Naive B cell (primary cell): ENCODE measurements at regions not wholly inside any gene's neighbourhood (a gene's known extent, or its start where the extent isn't known, plus 50 kb on each side); places are given as distances from the start of the nearest gene placed in this dataset.
"Not testable (repeated sequence)": the region's sequence is repeated elsewhere in the genome, so short reads cannot be mapped to it uniquely, and the experiment has no call there.

Experiments
- ATAC-seq, 2 donors: fragments of 150-1000 bp; cut with Tn5 transposase; 2 replicates each; pipeline ENCODE4 v1.10.0; 2021; ENCODE audit warnings: low read depth in 2 of 2, mild to moderate bottlenecking in 2 of 2, moderate library complexity in 2 of 2
- DNase-seq: peaks from one replicate; pipeline ENCODE4 v3.0.0; 2022
- H3K27ac Mint-ChIP-seq, 6 donors: one replicate each; pipeline ENCODE4 v1.8.0; 2020 to 2022; ENCODE audit warnings: mild to moderate bottlenecking in 6 of 6, mixed read lengths in 6 of 6, moderate library complexity in 5 of 6, inconsistent platforms in 2 of 6
- H3K27me3 Mint-ChIP-seq, 3 donors: one replicate each; pipeline ENCODE4 v1.8.0; 2021 to 2022; ENCODE audit warnings: mixed read lengths in 3 of 3, mild to moderate bottlenecking in 1 of 3
- H3K36me3 Mint-ChIP-seq, 2 donors: one replicate each; pipeline ENCODE4 v1.8.0; 2020 to 2022; ENCODE audit warnings: mixed read lengths in 2 of 2, inconsistent platforms in 1 of 2, mild to moderate bottlenecking in 1 of 2
- H3K4me1 Mint-ChIP-seq, 3 donors: one replicate each; pipeline ENCODE4 v1.8.0; 2020 to 2022; ENCODE audit warnings: mixed read lengths in 3 of 3, inconsistent platforms in 1 of 3, mild to moderate bottlenecking in 1 of 3, moderate library complexity in 1 of 3
- H3K4me3 Mint-ChIP-seq, 8 donors: one replicate each; pipeline ENCODE4 v1.8.0; 2020 to 2022; ENCODE audit warnings: mild to moderate bottlenecking in 8 of 8, mixed read lengths in 8 of 8, moderate library complexity in 8 of 8, inconsistent platforms in 2 of 8
- H3K9me3 Mint-ChIP-seq, 7 donors: one replicate each; pipeline ENCODE4 v1.8.0; 2020 to 2022; ENCODE audit warnings: mixed read lengths in 7 of 7, mild to moderate bottlenecking in 5 of 7, inconsistent platforms in 2 of 7, moderate library complexity in 1 of 7

DNA sequence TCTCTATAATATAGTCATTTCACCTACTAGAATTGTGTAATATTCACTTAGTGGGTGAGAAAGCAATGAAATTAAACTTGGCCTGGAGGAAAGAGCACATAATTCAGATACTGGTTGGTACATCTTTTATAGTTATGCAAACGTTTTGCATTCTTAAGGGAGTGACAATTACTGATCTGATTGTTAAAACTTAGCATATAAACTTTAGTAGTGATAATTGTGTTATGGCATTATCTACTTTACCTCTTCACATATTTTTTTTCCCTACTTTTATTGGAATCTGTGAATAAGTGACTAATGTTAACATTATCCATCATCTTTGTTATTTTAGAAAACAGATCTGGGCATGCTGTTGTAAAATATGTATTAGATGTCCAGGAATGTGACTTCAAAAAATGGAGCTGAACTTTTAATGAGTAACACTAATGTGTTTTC is 217.4 kb upstream of the GIMD1 start:
- no peaks in the 10 kb centered on the region for H3K36me3 Mint-ChIP-seq
- H3K4me1 Mint-ChIP-seq: no peaks in the 10 kb centered on the region
- H3K27ac Mint-ChIP-seq: no peak overlapping the region
- H3K27me3 Mint-ChIP-seq: no peaks in the 10 kb centered on the region
- DNase-seq (no peak), ATAC-seq (no peak)
- H3K4me3 Mint-ChIP-seq: no peak overlapping the region
- peaks cover 0 to 4% (median 0%) of the 10 kb centered on the region in 7 donors for H3K9me3 Mint-ChIP-seq

DNA sequence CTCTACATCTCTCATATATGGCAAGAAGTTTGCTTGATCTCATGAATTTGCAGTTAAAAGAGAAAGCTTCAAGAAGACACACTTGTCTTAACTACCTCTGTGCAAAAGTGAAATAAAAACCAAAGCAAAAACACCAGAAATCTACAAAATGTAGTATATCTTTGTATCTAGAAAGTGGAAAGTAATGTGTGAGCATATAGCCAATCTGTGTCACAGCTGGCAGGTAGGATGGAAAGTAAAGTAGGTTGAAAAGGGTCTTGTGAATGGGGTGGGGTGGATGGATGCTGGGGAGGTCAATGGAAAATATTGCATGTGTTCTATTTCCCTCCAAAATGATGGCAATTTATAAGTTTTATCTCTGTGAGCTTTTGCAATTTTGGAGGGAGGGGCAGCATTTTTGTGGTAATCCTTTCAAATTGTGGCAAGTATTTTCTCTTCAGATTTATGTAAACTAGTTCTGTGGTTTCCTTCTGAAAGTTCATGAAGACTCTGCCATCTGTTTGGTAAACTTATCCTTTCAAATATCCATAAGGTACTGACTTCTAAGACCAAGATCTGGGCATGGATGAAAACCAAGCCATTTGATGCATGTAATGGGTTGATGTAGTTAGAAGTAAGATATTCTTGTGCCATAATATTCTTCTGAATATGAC is 215.9 kb upstream of the GIMD1 start:
- ATAC-seq (no peak), DNase-seq (no peak)
- Mint-ChIP-seq H3K9me3 (peaks cover 0 to 4% (median 0%) of the 10 kb centered on the region in 7 donors), H3K4me3 (no peak overlapping the region), H3K36me3 (no peaks in the 10 kb centered on the region), H3K27ac (no peak overlapping the region), H3K4me1 (no peaks in the 10 kb centered on the region), H3K27me3 (no peaks in the 10 kb centered on the region)

DNA sequence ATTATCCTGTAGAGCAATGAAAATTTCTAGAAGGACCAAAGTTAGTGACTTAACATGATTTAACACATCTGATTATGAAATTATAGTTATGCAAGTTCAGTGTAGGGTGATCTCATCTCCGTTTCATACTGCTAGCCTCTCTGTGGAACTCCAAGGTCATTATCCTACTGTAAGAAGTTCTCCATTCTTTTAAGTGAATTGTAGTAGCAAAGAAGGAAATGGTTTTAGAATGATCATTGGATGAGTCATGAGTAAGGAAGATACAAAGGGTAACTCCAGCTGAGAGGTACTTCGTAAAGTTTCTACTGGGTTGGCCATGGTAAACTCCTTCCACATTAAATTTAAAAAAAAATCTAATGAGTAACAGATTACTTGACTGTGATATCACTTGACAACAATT is 215.0 kb upstream of the GIMD1 start:
- ATAC-seq (no peak), DNase-seq (no peak)
- Mint-ChIP-seq H3K9me3 (peaks cover 0 to 2% (median 0%) of the 10 kb centered on the region in 7 donors), H3K4me1 (no peaks in the 10 kb centered on the region), H3K4me3 (no peak overlapping the region), H3K27ac (no peak overlapping the region), H3K27me3 (no peaks in the 10 kb centered on the region), H3K36me3 (no peaks in the 10 kb centered on the region)

DNA sequence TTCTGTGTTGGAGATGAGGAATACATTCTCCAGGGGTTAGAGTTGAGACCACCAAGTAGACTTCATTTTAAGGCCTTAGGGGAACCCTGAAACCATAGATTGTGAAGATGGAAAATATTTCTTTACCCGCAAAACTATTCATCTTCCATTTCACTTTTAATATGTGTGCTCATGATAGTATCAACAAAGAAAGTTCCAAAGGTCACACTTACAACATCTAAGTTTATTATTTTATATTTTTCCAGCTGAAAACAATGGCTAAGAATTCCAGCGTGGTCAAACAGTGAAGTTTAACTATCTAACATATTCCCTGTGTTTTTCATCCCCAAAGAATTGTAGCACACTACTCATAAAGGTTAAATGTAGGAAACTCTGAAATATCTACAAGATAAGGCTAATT is 214.5 kb upstream of the GIMD1 start:
- ATAC-seq: no peak
- H3K27me3 Mint-ChIP-seq: no peaks in the 10 kb centered on the region
- DNase-seq: no peak
- no peak overlapping the region for H3K4me3 Mint-ChIP-seq
- H3K36me3 Mint-ChIP-seq: no peaks in the 10 kb centered on the region
- no peaks in the 10 kb centered on the region for H3K4me1 Mint-ChIP-seq
- peaks cover 0 to 2% (median 0%) of the 10 kb centered on the region in 7 donors for H3K9me3 Mint-ChIP-seq
- H3K27ac Mint-ChIP-seq: no peak overlapping the region

DNA sequence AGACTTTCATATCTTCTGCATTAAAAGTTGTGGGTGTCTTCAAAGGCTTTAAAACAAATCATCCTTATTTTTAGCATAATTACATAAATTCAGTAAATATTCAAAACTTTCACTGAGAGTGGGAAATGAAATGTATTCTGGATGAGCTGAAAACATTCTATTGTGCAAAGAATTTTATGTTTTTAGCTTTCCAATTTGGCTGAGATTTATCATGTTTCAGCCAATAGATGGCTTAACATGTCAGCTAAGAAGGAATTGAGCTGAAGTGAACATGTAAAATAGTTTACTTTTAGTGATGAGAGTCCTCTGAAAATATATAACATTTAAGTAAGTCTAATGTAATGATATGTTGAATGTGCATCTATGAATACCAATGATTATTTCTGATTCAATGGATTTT is 213.5 kb upstream of the GIMD1 start:
- H3K4me1 Mint-ChIP-seq: no peaks in the 10 kb centered on the region
- peaks cover 0 to 2% (median 0%) of the 10 kb centered on the region in 7 donors for H3K9me3 Mint-ChIP-seq
- H3K27ac Mint-ChIP-seq: no peak overlapping the region
- no peaks in the 10 kb centered on the region for H3K27me3 Mint-ChIP-seq
- ATAC-seq (no peak), DNase-seq (no peak)
- H3K4me3 Mint-ChIP-seq: no peak overlapping the region
- H3K36me3 Mint-ChIP-seq: no peaks in the 10 kb centered on the region

DNA sequence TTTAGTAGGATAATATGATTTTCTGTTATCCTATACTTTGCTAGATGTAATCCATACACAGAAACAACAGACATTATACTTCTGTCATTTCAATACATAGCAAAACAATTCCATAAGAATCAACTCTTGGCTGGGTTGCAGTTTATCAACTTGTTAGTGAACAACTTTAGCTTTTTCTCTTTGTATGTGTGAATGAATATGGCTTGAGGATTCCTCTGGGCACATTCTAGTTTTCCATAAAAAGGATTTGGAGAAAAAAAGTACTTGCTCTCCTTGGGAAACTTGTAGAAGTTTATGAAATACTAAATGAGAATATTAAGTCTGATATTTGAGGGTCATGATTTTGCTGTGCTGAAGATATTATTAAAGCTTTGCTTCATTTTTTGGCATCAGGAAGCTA is 210.7 kb upstream of the GIMD1 start:
- Mint-ChIP-seq H3K27me3 (no peaks in the 10 kb centered on the region), H3K36me3 (no peaks in the 10 kb centered on the region), H3K9me3 (peaks cover 0 to 1% (median 0%) of the 10 kb centered on the region in 7 donors), H3K4me1 (no peaks in the 10 kb centered on the region), H3K4me3 (no peak overlapping the region), H3K27ac (no peak overlapping the region)
- DNase-seq (no peak), ATAC-seq (no peak)

DNA sequence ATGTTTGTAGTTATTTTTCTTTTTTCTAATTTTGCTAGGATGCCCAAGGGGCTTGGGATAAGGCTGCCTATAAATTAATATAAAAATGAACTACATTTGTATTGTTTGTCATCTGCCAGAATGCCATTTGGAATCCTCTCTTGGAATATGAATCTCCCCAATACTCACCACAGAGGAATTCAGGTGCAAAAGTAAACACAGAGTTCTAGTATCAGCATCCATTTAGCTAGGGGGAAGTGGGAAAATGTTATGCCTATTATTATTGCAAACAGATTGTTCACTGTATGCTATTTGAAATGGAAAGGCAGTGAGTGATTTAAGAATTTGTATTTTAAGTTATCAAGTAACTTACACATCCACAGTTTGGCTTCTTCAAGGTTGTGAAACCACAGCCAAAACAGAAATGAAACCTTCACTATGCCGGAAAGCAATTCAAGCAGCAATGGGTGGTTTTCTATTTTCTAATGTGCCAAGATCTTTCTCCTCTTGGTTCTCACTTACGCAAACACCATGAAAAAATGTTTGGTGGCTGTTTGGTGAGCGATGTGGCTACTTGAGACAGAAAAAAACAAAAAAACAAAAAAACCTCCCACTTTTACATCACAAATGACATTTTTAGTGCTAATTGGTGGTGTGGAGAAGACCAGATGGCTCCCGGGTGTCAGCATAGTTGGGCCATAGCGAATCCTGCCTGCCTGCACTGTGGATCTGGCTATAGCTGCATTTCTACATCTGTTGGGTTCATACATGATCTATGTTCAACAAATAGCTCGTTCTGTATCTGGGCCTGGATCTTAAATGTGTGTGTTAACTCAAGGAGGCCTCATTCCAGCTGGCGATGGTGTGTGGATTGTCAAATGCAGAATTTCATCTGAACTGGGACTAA is 200.8 kb upstream of the GIMD1 start:
- ATAC-seq (no peak), DNase-seq (no peak)
- peak overlapping the region in 1 of 8 donors; percentile 2 for H3K4me3 Mint-ChIP-seq
- H3K27ac Mint-ChIP-seq: no peak overlapping the region
- H3K27me3 Mint-ChIP-seq: no peaks in the 10 kb centered on the region
- no peaks in the 10 kb centered on the region for H3K4me1 Mint-ChIP-seq
- H3K36me3 Mint-ChIP-seq: no peaks in the 10 kb centered on the region
- H3K9me3 Mint-ChIP-seq: peaks cover 0 to 4% (median 0%) of the 10 kb centered on the region in 7 donors

DNA sequence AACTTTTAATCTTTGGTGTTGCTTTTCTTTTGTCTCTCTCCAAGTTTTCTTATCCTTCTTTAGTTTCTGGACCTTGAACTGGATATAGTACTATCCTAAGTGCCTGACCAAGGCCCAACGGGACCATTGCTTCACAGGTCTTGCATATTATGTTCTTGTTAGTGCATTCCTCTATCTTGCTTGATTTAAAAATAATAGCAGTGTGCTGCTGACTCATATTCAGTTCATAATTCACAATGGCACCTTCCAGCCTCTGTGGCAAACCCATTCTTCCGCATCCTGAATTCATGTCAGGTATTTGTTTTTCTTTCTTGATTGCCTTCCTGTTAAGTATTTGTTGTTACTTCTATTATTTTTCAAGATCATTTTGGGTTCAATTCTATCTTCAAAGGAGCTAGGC is 197.1 kb upstream of the GIMD1 start:
- Mint-ChIP-seq H3K36me3 (no peaks in the 10 kb centered on the region), H3K27me3 (no peaks in the 10 kb centered on the region)
- no peak for DNase-seq

DNA sequence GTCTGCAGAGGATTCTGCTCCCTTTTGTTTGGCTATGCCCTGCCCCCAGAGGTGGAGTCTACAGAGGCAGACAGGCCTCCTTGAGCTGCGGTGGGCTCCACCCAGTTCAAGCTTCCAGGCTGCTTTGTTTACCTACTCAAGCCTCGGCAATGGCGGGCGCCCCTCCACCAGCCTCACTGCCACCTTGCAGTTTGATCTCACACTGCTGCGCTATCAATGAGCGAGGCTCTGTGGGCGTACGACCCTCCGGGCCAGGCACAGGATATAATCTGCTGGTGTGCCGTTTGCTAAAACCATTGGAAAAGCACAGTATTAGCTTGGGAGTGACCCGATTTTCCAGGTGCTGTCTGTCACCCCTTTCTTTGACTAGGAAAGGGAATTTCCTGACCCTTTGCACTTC is 195.1 kb upstream of the GIMD1 start:
- H3K27me3 Mint-ChIP-seq, DNase-seq, ATAC-seq, H3K4me3 Mint-ChIP-seq, H3K27ac Mint-ChIP-seq, H3K36me3 Mint-ChIP-seq, H3K4me1 Mint-ChIP-seq: not testable (repeated sequence)
- H3K9me3 Mint-ChIP-seq: peaks cover 5 to 23% (median 17%) of the 10 kb centered on the region in 7 donors

More for the DNA sequence above, 197.1 kb upstream of the GIMD1 start:
- Mint-ChIP-seq H3K4me3 (no peak overlapping the region), H3K27ac (no peak overlapping the region), H3K9me3 (peaks cover 4 to 16% (median 11%) of the 10 kb centered on the region in 7 donors), H3K4me1 (no peaks in the 10 kb centered on the region)
- ATAC-seq: no peak

DNA sequence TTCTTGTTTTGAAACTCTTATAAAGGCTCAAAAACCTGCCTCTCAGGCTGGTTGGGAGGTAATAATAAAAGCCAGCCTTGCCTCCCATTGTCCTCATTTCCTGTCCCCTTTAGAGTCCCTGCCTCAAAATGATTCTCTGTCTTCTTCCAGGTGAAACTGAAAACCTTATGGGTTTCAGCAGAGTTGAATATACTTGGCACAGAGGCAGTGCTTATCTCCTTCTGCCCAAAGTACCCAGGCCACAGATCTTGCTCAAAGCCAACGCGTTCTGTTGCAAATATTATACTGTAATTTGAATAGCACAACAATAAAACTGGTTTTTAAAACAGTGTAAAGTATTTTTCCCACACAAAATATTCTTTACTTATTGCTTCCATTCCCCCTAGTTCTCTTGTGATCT is 183.1 kb upstream of the GIMD1 start:
- Mint-ChIP-seq H3K27ac (no peak overlapping the region), H3K9me3 (peaks cover 4 to 32% (median 5%) of the 10 kb centered on the region in 7 donors), H3K4me1 (no peaks in the 10 kb centered on the region), H3K36me3 (no peaks in the 10 kb centered on the region), H3K27me3 (no peaks in the 10 kb centered on the region), H3K4me3 (no peak overlapping the region)
- DNase-seq: no peak
- ATAC-seq: no peak

DNA sequence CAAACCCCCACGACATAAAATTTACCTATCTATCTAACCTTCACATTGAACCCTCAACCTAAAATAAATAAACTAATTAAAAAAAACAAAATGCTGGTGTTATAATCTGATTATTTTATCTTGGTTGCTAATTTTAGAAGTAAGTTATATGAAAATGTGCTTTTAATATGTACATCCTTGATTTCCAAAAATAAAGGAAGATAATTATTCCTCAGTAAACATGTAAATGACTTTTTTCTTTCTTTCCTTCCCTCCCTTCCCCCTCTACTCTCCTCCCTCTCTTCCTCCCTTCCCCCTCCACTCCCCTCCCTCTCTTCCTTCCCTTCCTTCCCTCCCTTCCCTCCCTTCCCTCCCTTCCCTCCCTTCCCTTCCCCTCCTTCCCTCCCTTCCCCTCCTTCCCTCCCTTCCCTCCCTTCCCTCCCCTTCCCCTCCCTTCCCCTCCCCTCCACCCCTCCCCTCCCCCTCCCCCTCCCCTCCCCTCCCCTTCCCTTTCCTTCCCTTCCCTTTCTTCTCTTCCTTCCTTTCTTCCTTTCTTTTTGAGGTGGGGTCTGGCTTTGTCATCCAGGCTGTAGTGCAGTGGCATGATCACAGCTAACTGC is 180.0 kb upstream of the GIMD1 start:
- H3K27me3 Mint-ChIP-seq: no peaks in the 10 kb centered on the region
- no peak overlapping the region for H3K27ac Mint-ChIP-seq
- H3K36me3 Mint-ChIP-seq: no peaks in the 10 kb centered on the region
- ATAC-seq (no peak), DNase-seq (no peak)
- peaks cover 4 to 28% (median 7%) of the 10 kb centered on the region in 7 donors for H3K9me3 Mint-ChIP-seq
- no peaks in the 10 kb centered on the region for H3K4me1 Mint-ChIP-seq
- no peak overlapping the region for H3K4me3 Mint-ChIP-seq

DNA sequence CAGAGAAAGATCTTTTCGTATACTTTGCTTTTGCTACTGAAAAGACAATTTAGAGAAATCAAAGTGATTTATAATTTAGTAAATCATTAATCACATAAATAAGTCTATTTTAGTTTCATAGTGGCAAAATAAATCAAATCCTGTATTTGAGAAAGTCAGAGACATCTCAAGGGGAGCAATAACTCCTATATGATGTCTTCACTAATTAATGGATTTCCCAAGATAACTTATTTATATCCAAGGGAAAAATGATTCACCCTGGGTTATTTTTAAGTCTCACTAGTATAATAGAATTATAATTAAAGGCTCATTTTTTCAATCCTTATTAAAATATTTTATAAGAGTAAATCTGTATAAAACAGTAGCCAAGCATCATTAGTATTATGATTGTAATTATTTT is 177.8 kb upstream of the GIMD1 start:
- Mint-ChIP-seq H3K9me3 (peaks cover 2 to 16% (median 5%) of the 10 kb centered on the region in 7 donors), H3K36me3 (no peaks in the 10 kb centered on the region), H3K4me3 (no peak overlapping the region), H3K27ac (no peak overlapping the region), H3K27me3 (no peaks in the 10 kb centered on the region), H3K4me1 (no peaks in the 10 kb centered on the region)
- no peak for ATAC-seq
- DNase-seq: no peak

DNA sequence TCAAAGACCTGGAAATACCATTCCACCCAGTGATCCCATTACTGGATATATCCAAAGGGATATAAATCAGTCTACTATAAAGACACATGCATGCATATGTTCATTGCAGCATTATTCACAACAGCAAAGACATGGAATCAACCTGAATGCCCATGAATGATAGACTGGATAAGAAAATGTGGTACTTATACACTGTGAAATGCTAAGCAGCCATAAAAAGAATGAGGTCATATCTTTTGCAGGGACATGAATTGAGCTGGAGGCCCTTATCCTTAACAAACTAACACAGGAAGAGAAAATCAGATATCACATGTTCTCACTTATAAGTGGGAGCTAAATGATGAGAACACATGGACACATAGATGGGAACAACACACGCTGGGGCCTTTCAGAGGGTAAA is 174.0 kb upstream of the GIMD1 start:
- H3K4me1 Mint-ChIP-seq, DNase-seq, H3K4me3 Mint-ChIP-seq, H3K27me3 Mint-ChIP-seq, ATAC-seq, H3K36me3 Mint-ChIP-seq: not testable (repeated sequence)
- peaks cover 0 to 19% (median 2%) of the 10 kb centered on the region in 7 donors for H3K9me3 Mint-ChIP-seq
- peak overlapping the region in 1 of 6 donors; percentile 16 for H3K27ac Mint-ChIP-seq

DNA sequence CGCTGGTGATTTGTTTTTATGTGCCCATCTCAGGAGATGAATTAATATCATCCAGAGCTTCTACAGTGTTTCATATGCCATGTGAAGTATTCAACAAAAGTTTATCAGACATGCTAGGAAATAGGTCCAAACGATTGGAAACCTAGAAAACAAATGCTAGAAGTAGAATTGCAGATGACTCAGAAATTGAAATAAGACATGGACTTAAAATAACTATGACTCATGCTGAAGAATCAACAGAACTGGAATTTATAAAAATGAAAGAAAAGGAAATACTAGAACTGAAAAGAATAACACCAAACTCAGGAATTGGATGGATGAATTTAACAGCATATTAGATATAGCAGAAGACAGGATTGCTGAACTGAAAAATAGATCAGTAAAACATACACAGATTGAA is 172.7 kb upstream of the GIMD1 start:
- Mint-ChIP-seq H3K27me3 (no peaks in the 10 kb centered on the region), H3K36me3 (no peaks in the 10 kb centered on the region), H3K9me3 (peaks cover 0 to 13% (median 6%) of the 10 kb centered on the region in 7 donors), H3K4me3 (no peak overlapping the region), H3K4me1 (no peaks in the 10 kb centered on the region), H3K27ac (peak overlapping the region in 1 of 6 donors; percentile 58)
- ATAC-seq (no peak), DNase-seq (no peak)
